Calu3 (cell line): ENCODE measurements at regions not wholly inside any gene's neighbourhood (a gene's known extent, or its start where the extent isn't known, plus 50 kb on each side); places are given as distances from the start of the nearest gene placed in this dataset.

Source experiments
- BruUV-seq: library from RNA; stranded (reverse); fragments of 400-500 nt; replicated peaks from 2 replicates; lab custom pipeline; 2021; lab: Mats Ljungman, UMichigan
- CTCF ChIA-PET: fragments of 300-600 bp; sonication (Branson Sonifier 250); formaldehyde crosslinking; loops from one replicate; lab custom pipeline; 2022; ENCODE audit warnings: antibody characterized with exemption; lab: Charles Lee
- DNase-seq: peaks from one replicate; pipeline ENCODE4 v3.0.0; 2022
- H3K27ac Mint-ChIP-seq: one replicate; pipeline ENCODE4 v1.8.0; 2022; ENCODE audit warnings: mixed read lengths; ENCODE audit not compliant: unreplicated experiment
- H3K27me3 Mint-ChIP-seq: one replicate; pipeline ENCODE4 v1.8.0; 2022; ENCODE audit warnings: mixed read lengths; ENCODE audit not compliant: unreplicated experiment
- H3K36me3 Mint-ChIP-seq: one replicate; pipeline ENCODE4 v1.8.0; 2022; ENCODE audit warnings: mild to moderate bottlenecking, moderate library complexity, mixed read lengths; ENCODE audit not compliant: insufficient read depth, unreplicated experiment
- H3K4me1 Mint-ChIP-seq: one replicate; pipeline ENCODE4 v1.8.0; 2022; ENCODE audit warnings: mild to moderate bottlenecking, low read depth, mixed read lengths; ENCODE audit not compliant: unreplicated experiment
- H3K4me3 Mint-ChIP-seq: one replicate; pipeline ENCODE4 v1.8.0; 2022; ENCODE audit warnings: mild to moderate bottlenecking, low read depth, moderate library complexity, mixed read lengths; ENCODE audit not compliant: unreplicated experiment
- H3K9me3 Mint-ChIP-seq: one replicate; pipeline ENCODE4 v1.8.0; 2022; ENCODE audit warnings: low read depth, mixed read lengths; ENCODE audit not compliant: unreplicated experiment
- intact Hi-C: fragments of 100-400 bp; cut with micrococcal nuclease; formaldehyde crosslinking; loops from one replicate; pipeline ENCODE4 v1.10.0; 2022; ENCODE audit not compliant: unreplicated experiment
- TF ChIP-seq, protein P1 (sequence below): fragments of 200-600 bp; IDR thresholded peaks from one replicate; pipeline ENCODE4 v1.8.0; 2022; ENCODE audit warnings: antibody characterized with exemption; ENCODE audit not compliant: unreplicated experiment

DNA sequence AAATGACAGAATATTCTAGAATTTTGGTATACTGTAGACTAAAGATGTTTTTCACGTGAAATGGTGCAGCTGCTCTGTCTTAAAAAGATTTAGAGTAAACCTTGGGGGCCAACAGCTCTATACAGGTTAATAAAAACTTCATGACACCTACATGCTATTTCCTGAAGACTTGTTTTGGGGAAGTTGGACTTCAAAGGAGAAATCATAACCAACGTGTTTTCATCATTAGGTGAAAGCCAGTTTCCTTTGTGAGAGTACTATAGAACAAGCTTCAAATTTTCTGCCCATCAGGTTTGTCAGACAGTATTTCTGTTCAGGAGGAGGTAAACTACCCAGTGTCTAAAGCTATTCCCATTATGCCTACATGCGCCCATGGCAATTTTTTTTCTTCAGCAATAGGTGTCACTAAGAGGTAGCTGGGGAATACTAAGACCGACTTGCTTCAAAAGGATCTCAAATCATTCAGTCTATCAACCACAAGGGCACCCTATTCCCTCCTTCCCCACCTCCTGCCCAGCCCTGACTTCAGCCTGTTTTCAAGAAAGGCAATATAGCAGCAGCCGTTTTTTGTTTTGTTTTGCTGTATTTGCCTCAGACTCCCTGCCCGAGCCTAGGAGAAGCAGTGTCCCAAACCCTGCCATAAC is 237.3 kb upstream of the SP8 start:
- H3K4me1 Mint-ChIP-seq, result no peaks in the 10 kb centered on the region
- DNase-seq, result no peak
- no peak overlapping the region for H3K4me3 Mint-ChIP-seq

DNA sequence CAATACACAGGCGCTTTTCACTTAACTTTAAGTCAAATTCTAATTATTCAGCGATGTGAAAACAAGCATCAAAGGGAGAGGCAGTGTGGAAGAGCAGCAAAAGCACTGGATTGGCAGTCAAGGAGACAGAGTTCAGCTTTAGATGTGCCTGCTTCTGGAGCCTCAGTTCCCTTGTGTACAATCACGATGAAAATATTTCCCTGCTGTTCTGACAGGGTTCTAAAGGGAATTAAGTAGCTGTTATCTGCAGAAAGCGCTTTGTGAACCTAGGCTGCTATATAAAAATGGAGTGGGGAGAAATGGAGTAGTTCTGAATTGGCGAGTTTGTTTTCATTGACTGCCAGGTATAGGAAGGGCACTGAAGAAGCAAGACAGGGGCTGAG is 237.8 kb upstream of the SP8 start:
- CTCF ChIA-PET, result no interaction called here
- Mint-ChIP-seq H3K36me3 (no peaks in the 10 kb centered on the region), H3K27ac (no peak overlapping the region), H3K4me1 (no peaks in the 10 kb centered on the region), H3K9me3 (no peaks in the 10 kb centered on the region), H3K27me3 (peaks cover 60% of the 10 kb centered on the region), H3K4me3 (no peak overlapping the region)
- BruUV-seq, result no TSS peak
- intact Hi-C loops, result no loop called here
- TF ChIP-seq, protein P1, sequence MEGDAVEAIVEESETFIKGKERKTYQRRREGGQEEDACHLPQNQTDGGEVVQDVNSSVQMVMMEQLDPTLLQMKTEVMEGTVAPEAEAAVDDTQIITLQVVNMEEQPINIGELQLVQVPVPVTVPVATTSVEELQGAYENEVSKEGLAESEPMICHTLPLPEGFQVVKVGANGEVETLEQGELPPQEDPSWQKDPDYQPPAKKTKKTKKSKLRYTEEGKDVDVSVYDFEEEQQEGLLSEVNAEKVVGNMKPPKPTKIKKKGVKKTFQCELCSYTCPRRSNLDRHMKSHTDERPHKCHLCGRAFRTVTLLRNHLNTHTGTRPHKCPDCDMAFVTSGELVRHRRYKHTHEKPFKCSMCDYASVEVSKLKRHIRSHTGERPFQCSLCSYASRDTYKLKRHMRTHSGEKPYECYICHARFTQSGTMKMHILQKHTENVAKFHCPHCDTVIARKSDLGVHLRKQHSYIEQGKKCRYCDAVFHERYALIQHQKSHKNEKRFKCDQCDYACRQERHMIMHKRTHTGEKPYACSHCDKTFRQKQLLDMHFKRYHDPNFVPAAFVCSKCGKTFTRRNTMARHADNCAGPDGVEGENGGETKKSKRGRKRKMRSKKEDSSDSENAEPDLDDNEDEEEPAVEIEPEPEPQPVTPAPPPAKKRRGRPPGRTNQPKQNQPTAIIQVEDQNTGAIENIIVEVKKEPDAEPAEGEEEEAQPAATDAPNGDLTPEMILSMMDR, result no peak
- DNase-seq, result no peak

More for the DNA sequence above, 237.3 kb upstream of the SP8 start:
- Mint-ChIP-seq H3K9me3 (no peaks in the 10 kb centered on the region), H3K27ac (no peak overlapping the region), H3K36me3 (no peaks in the 10 kb centered on the region), H3K27me3 (peaks cover 55% of the 10 kb centered on the region)
- CTCF ChIA-PET, result no interaction called here
- intact Hi-C loops, result no loop called here
- TF ChIP-seq, protein P1, result no peak
- no TSS peak for BruUV-seq

DNA sequence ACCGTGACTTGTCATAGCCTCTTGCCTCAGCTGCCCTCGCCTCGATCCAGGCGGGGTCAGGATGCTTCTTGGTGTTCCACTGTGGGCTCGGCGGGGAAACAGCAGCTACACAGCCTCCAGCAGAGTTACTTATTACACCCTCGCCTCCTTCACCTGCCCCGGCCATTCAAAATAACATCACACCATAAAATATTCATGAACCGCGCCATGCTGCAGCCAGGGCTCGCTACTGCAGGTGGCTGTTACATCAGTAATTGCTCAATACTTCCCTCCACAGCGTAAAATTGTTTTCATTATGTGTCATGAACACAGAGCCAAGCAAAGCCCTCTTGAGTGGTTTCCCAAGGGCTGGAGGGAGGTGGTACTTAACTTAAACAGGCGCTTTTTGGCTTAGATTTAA is 241.5 kb upstream of the SP8 start:
- intact Hi-C loops, result no loop called here
- Mint-ChIP-seq H3K36me3 (no peaks in the 10 kb centered on the region), H3K27me3 (peaks cover 71% of the 10 kb centered on the region), H3K4me3 (no peak overlapping the region), H3K4me1 (no peaks in the 10 kb centered on the region), H3K9me3 (no peaks in the 10 kb centered on the region), H3K27ac (no peak overlapping the region)
- DNase-seq, result no peak
- CTCF ChIA-PET, result interaction anchor here (0.6 kb wide), 1 partner anchor 698 kb away, joined by 6 read pairs; no protein-coding TSS in a partner anchor
- BruUV-seq, result no TSS peak
- TF ChIP-seq, protein P1, result no peak

GRCh38 chr7:21028599-21028998 is 241.9 kb upstream of the SP8 start:
- intact Hi-C loops, result no loop called here
- CTCF ChIA-PET, result interaction anchor here (0.6 kb wide), 1 partner anchor 698 kb away, joined by 6 read pairs; no protein-coding TSS in a partner anchor
- Mint-ChIP-seq H3K4me3 (no peak overlapping the region), H3K4me1 (no peaks in the 10 kb centered on the region), H3K27me3 (peaks cover 69% of the 10 kb centered on the region), H3K36me3 (no peaks in the 10 kb centered on the region), H3K9me3 (no peaks in the 10 kb centered on the region), H3K27ac (no peak overlapping the region)
- BruUV-seq, result no TSS peak
- DNase-seq, result no peak
- TF ChIP-seq, protein P1, result no peak
